ENCODE measurements at regions not wholly inside any gene's neighbourhood (a gene's known extent, or its start where the extent isn't known, plus 50 kb on each side); places are given as distances from the start of the nearest gene placed in this dataset.

DNA sequence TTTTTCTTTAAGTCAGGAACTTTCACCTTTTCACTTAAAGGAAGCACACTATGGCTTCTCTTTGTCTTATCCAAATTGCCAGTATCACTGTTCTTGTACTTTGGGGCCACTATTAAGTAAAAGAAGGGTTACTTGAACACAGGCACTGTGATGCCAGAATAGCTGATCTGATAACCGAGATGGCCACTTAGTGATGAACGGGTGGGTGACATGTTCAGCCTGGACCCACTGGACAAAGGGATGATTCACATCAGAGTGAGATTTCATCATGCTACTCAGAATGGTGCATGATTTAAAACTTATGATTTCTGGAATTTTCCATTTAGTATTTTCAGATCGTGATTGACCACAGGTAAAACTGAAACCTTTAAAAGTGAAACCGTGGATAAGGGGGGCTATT lies 252.6 kb downstream of the KLF13 start:
- Histone ChIP-seq H3K4me1 (ENCODE audit: insufficient read depth, poor library complexity, severe bottlenecking) (no peaks in the 10 kb centered on the region), H3K36me3 (ENCODE audit: low read depth) (no peaks in the 10 kb centered on the region), H3K27ac (ENCODE audit: poor library complexity, severe bottlenecking) (no peak overlapping the region), H3K4me3 (ENCODE audit: severe bottlenecking) (no peak overlapping the region), H3K27me3 (ENCODE audit: insufficient read depth, poor library complexity, severe bottlenecking) (no peaks in the 10 kb centered on the region), H3K9me3 (ENCODE audit: severe bottlenecking) (no peaks in the 10 kb centered on the region)
- DNase-seq (ENCODE audit: low spot score): no peak
- ATAC-seq (ENCODE audit: low read depth): no peak
- TF ChIP-seq, protein P1, sequence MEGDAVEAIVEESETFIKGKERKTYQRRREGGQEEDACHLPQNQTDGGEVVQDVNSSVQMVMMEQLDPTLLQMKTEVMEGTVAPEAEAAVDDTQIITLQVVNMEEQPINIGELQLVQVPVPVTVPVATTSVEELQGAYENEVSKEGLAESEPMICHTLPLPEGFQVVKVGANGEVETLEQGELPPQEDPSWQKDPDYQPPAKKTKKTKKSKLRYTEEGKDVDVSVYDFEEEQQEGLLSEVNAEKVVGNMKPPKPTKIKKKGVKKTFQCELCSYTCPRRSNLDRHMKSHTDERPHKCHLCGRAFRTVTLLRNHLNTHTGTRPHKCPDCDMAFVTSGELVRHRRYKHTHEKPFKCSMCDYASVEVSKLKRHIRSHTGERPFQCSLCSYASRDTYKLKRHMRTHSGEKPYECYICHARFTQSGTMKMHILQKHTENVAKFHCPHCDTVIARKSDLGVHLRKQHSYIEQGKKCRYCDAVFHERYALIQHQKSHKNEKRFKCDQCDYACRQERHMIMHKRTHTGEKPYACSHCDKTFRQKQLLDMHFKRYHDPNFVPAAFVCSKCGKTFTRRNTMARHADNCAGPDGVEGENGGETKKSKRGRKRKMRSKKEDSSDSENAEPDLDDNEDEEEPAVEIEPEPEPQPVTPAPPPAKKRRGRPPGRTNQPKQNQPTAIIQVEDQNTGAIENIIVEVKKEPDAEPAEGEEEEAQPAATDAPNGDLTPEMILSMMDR (IDR thresholded peaks at IDR 0.05; ENCODE audit: poor library complexity, severe bottlenecking): no peak

DNA sequence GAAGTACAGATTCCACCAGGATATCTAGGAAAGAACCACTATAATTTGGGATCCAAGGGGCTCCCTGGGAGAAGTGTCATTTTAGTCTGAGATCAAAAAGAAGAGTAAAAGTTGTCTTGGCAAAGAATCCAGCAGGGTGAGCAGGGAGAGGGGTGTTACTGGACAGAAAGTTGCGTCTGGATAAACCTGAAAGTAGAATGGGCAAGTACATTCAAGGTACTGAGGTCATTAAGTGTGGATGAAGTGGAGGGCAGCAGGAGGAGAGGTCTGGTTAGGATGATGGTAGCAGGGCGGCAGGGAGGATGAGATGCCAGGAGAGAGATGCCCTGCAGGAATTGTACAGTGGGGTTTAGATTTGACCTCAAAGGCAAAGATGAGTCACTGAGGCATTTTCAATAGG lies 253.3 kb downstream of the KLF13 start:
- H3K27me3 ChIP-seq (ENCODE audit: insufficient read depth, poor library complexity, severe bottlenecking): no peaks in the 10 kb centered on the region
- H3K4me3 ChIP-seq (ENCODE audit: severe bottlenecking): no peak overlapping the region
- no peaks in the 10 kb centered on the region for H3K9me3 ChIP-seq (ENCODE audit: severe bottlenecking)
- H3K27ac ChIP-seq (ENCODE audit: poor library complexity, severe bottlenecking): no peak overlapping the region
- DNase-seq (ENCODE audit: low spot score): no peak
- TF ChIP-seq, protein P1 (IDR thresholded peaks at IDR 0.05; ENCODE audit: poor library complexity, severe bottlenecking): no peak
- no peaks in the 10 kb centered on the region for H3K4me1 ChIP-seq (ENCODE audit: insufficient read depth, poor library complexity, severe bottlenecking)
- no peaks in the 10 kb centered on the region for H3K36me3 ChIP-seq (ENCODE audit: low read depth)
- ATAC-seq (ENCODE audit: low read depth): no peak

DNA sequence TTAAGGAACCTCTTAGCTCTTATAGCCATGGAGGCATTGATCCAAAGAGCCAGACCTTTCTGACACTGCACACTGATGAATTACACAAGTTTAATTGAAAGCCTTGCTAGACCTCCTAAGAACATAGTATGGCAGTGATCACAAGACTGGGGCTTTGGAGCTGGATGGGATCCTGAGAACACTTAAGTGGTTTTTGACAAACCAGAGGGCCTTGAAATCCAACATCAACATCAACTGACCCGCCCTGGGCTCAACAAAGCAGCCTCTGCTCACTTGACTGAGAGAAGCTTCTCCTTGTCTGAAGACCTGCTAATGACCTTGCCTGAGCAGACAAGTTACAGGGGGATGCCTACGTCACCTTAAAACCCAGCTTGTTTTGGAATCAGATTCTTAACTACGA lies 257.6 kb downstream of the KLF13 start:
- H3K36me3 ChIP-seq (ENCODE audit: low read depth): no peaks in the 10 kb centered on the region
- ATAC-seq (ENCODE audit: low read depth) (no peak), DNase-seq (ENCODE audit: low spot score) (no peak)
- H3K9me3 ChIP-seq (ENCODE audit: severe bottlenecking): no peaks in the 10 kb centered on the region
- H3K27ac ChIP-seq (ENCODE audit: poor library complexity, severe bottlenecking): no peak overlapping the region
- TF ChIP-seq, protein P1 (IDR thresholded peaks at IDR 0.05; ENCODE audit: poor library complexity, severe bottlenecking): no peak
- H3K4me1 ChIP-seq (ENCODE audit: insufficient read depth, poor library complexity, severe bottlenecking): no peaks in the 10 kb centered on the region
- H3K27me3 ChIP-seq (ENCODE audit: insufficient read depth, poor library complexity, severe bottlenecking): no peaks in the 10 kb centered on the region
- no peak overlapping the region for H3K4me3 ChIP-seq (ENCODE audit: severe bottlenecking)

DNA sequence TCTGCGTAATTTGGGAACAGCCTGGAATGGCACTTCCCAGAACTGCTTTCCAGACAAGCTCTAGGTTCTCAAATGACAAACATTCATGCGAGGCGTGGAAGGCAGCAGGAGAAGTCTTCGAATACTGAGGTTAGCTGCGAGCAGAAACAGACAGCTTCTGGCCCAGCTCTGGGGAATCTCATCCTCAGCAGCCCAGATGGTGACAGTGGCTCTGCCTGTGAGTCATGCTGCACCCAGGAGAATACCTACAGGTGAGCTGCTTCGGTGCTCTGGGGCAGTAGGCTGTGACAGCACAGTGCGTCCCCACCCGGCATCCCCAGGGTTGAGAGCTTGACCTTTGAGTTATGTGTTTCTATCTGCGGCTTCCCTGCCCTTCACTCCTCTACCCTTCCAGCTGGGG lies 258.6 kb downstream of the KLF13 start:
- DNase-seq (ENCODE audit: low spot score): no peak
- H3K27ac ChIP-seq (ENCODE audit: poor library complexity, severe bottlenecking): no peak overlapping the region

DNA sequence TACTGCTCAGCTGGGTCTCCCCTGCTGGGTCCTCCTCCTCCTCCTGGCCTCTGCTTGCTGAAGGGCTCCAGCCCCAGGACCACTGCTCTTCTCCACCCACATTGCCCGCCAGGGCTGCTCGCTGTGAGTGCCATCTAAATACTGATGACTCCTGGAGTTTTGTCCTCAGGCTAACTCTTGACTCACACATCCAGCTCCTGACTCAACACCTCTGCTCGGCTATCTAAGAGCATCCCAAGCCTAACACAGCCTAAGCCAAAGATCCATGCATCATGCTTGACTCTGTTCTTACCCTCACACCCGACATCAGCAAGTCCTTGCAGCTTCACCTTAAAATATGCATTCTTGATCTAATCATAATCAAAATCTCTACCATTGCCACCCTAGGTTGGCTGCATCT lies 260.2 kb downstream of the KLF13 start:
- DNase-seq (ENCODE audit: low spot score): no peak
- no peaks in the 10 kb centered on the region for H3K9me3 ChIP-seq (ENCODE audit: severe bottlenecking)
- TF ChIP-seq, protein P1 (IDR thresholded peaks at IDR 0.05; ENCODE audit: poor library complexity, severe bottlenecking): no peak
- ATAC-seq (ENCODE audit: low read depth): peak; percentile 82
- no peak overlapping the region for H3K27ac ChIP-seq (ENCODE audit: poor library complexity, severe bottlenecking)
- H3K36me3 ChIP-seq (ENCODE audit: low read depth): no peaks in the 10 kb centered on the region
- H3K27me3 ChIP-seq (ENCODE audit: insufficient read depth, poor library complexity, severe bottlenecking): no peaks in the 10 kb centered on the region
- H3K4me3 ChIP-seq (ENCODE audit: severe bottlenecking): no peak overlapping the region
- H3K4me1 ChIP-seq (ENCODE audit: insufficient read depth, poor library complexity, severe bottlenecking): no peaks in the 10 kb centered on the region

More for the DNA sequence above, 258.6 kb downstream of the KLF13 start:
- Histone ChIP-seq H3K4me3 (ENCODE audit: severe bottlenecking) (no peak overlapping the region), H3K27me3 (ENCODE audit: insufficient read depth, poor library complexity, severe bottlenecking) (no peaks in the 10 kb centered on the region), H3K36me3 (ENCODE audit: low read depth) (no peaks in the 10 kb centered on the region), H3K4me1 (ENCODE audit: insufficient read depth, poor library complexity, severe bottlenecking) (no peaks in the 10 kb centered on the region), H3K9me3 (ENCODE audit: severe bottlenecking) (no peaks in the 10 kb centered on the region)
- TF ChIP-seq, protein P1 (IDR thresholded peaks at IDR 0.05; ENCODE audit: poor library complexity, severe bottlenecking): no peak
- no peak for ATAC-seq (ENCODE audit: low read depth)
